Fibroblast of mammary gland (primary cell): ENCODE measurements at regions not wholly inside any gene's neighbourhood (a gene's known extent, or its start where the extent isn't known, plus 50 kb on each side); places are given as distances from the start of the nearest gene placed in this dataset.

Source experiments
- DNase-seq: peaks from one replicate; pipeline ENCODE4 v3.0.0-alpha.2; 2010; ENCODE audit warnings: low read depth
- H3K4me3 ChIP-seq: 2 replicates; pipeline ENCODE4 v1.5.1; 2011; ENCODE audit warnings: low read depth, mild to moderate bottlenecking, low read length, moderate library complexity; ENCODE audit not compliant: control insufficient read depth
- TF ChIP-seq, protein P1 (sequence below): conservative IDR thresholded peaks from 2 replicates; pipeline ENCODE4 v1.5.1; 2011; ENCODE audit warnings: low read depth, low read length, inconsistent platforms; ENCODE audit not compliant: control insufficient read depth, insufficient read depth

DNA sequence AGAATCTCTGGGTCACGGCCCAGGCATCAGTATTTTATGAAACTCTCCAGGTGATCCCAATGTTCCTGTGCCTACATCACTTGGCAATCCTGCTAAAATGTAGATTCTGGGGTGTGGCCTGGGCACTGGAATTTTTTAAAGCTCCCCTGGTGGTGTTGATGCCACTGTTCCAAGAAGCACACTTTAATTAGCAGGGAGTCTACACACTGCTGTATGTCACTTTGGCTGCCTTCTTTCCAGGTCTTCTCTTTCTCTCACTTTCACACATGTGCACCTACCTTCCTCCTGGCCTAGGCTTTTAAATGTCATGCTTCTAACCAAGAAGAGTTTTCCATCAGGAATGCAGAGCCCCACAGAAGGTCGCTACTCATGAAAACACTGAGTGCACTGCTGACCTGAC lies 136.0 kb upstream of the ALDH1B1 start:
- no peak overlapping the region for H3K4me3 ChIP-seq
- DNase-seq = no peak
- TF ChIP-seq, protein P1, sequence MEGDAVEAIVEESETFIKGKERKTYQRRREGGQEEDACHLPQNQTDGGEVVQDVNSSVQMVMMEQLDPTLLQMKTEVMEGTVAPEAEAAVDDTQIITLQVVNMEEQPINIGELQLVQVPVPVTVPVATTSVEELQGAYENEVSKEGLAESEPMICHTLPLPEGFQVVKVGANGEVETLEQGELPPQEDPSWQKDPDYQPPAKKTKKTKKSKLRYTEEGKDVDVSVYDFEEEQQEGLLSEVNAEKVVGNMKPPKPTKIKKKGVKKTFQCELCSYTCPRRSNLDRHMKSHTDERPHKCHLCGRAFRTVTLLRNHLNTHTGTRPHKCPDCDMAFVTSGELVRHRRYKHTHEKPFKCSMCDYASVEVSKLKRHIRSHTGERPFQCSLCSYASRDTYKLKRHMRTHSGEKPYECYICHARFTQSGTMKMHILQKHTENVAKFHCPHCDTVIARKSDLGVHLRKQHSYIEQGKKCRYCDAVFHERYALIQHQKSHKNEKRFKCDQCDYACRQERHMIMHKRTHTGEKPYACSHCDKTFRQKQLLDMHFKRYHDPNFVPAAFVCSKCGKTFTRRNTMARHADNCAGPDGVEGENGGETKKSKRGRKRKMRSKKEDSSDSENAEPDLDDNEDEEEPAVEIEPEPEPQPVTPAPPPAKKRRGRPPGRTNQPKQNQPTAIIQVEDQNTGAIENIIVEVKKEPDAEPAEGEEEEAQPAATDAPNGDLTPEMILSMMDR = no peak

DNA sequence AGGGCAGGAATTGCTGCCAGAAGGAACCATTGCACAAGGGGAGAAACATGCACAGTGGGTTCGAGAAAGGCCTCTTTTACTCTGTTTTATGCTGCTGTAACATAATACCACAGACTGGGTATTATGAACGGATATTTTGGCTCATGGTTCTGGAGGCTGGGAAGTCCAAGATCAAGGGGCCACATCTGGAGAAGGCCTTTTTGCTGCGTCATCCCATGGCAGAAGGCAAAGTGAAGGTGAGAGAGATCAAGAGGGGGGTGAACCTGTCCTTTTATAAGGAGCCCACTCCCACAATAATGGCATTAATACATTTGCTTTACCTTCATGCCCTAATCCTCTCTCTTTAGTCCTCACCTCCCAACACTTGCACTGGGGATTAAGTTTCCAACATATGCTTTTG lies 136.9 kb upstream of the ALDH1B1 start:
- DNase-seq = no peak
- H3K4me3 ChIP-seq = no peak overlapping the region
- TF ChIP-seq, protein P1 = no peak

DNA sequence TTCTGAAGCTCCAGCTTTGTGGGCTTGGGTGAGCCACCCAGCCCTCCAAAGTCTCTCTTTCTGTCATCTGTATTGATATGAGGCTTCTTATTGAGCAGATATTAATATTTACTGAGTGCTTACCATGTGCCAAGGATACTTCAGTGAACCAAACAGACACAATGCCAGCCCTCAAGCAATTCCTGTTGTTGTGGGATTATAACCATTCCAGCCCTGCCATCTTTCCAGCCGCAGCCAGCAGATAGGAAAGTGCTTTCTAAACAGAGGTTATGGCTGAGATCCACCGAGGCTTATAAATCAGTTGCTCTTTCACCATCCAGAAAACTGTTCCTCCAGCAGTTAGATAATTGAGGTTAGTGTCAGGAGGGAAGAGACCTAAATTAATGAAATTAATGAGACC lies 137.7 kb upstream of the ALDH1B1 start:
- TF ChIP-seq, protein P1 = no peak
- no peak overlapping the region for H3K4me3 ChIP-seq
- DNase-seq = no peak

DNA sequence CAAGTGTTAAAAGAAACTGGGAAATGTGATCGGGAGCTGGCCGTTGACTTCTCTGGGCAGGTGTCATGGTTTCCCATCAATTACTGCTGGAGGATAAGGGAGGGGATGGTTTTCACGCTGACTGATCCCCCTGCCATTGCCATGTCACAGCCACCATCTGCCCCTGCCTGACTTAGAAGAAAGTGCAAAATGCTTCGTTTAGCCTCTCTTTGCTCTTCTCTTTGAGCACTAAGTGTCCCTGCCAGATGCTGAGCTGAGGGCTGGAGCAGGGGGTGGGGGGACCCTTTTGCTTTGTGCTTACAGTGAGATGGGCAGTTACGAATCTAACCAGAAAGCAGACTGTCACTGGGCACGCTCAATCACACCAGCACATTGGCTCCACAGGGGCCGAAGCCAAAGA lies 138.4 kb upstream of the ALDH1B1 start:
- TF ChIP-seq, protein P1 = no peak
- no peak overlapping the region for H3K4me3 ChIP-seq
- DNase-seq = no peak

DNA sequence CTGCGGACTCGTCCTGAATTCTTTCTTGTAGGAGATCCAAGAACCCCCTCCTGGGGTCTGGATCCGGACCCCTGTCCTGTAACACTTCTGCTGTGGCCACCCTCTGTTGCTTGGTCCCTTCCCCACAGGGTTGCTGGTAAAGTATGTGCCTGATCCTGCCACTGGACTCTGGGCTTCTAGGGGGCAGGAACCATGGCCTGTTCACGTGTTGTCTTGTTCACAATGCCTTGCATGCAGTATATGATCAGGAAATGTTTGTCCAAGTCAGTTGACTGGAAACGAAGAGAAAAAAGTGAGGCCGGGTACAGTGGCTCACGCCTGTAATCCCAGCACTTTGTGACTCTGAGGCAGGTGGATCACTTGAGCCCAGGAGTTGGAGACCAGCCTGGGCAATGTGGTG lies 139.3 kb upstream of the ALDH1B1 start:
- DNase-seq = no peak
- TF ChIP-seq, protein P1 = no peak
- H3K4me3 ChIP-seq = no peak overlapping the region

DNA sequence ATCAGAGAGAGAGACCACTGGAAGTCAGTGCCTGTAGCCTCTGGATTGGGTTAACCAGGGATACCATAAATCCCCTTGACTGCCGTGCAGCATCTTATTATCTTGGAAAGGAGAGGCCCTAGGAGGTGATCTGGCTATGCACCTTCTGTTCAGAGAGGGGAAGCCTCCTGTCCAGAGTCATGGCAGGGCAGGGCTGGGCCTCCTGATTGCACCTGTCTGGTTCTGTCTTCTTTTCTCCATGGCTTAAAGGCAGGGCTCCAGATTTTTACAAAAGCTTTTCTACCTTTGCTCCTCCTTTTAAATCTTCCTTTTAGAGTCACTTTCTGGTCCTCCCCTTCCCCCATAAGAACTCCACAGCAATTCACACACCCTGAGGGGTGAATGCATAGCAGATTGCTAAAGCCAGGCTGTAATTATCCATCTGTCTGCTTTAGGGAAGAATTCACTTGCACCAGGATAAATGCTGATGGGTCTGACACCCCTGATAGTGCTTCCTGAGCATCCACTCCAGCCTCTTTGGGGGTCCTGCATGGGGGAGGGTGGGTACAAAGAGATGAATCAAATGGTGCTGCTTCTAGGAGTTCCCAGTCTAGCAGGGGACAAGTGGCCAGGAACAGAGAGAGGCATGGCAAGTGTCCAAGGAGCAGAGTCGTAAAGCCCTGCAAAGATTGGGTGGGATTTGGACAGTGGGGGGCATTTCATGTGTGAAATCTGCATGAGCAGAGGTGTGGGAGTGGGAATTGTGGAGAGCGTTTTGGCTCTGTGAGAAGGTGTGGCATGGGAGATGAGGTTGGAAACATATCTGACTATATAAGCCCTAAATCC lies 141.3 kb upstream of the ALDH1B1 start:
- no peak overlapping the region for H3K4me3 ChIP-seq
- no peak for DNase-seq
- TF ChIP-seq, protein P1 = no peak
